WTC11 (cell line): ENCODE measurements at regions not wholly inside any gene's neighbourhood (a gene's known extent, or its start where the extent isn't known, plus 50 kb on each side); places are given as distances from the start of the nearest gene placed in this dataset.

Experiments used
- ATAC-seq: fragments of 200-7000 bp; cut with Tn5 transposase; 2 replicates; pipeline ENCODE4 v1.10.0; 2021; ENCODE audit warnings: mild to moderate bottlenecking, moderate library complexity
- CTCF ChIA-PET: fragments of 300-600 bp; sonication (Branson Sonifier 250); formaldehyde crosslinking; loops from one replicate; lab custom pipeline; 2021; ENCODE audit warnings: antibody characterized with exemption; lab: Charles Lee
- POLR2A ChIA-PET: fragments of 350-600 bp; sonication (Branson Sonifier 250); formaldehyde crosslinking; loops from one replicate; lab custom pipeline; 2021; ENCODE audit warnings: antibody characterized with exemption; lab: Charles Lee
- DNase-seq: peaks from one replicate; pipeline ENCODE4 v3.0.0; 2021; ENCODE audit warnings: low spot score
- H3K27ac Mint-ChIP-seq: 2 replicates; pipeline ENCODE4 v1.8.0; 2021; ENCODE audit warnings: mixed read lengths
- H3K27me3 Mint-ChIP-seq: 2 replicates; pipeline ENCODE4 v1.8.0; 2021; ENCODE audit warnings: low read depth, mild to moderate bottlenecking, moderate library complexity, mixed read lengths
- H3K36me3 Mint-ChIP-seq: 2 replicates; pipeline ENCODE4 v1.8.0; 2021; ENCODE audit warnings: mixed read lengths
- H3K4me1 Mint-ChIP-seq: 2 replicates; pipeline ENCODE4 v1.8.0; 2022; ENCODE audit warnings: mixed read lengths
- H3K4me3 Mint-ChIP-seq: 2 replicates; pipeline ENCODE4 v1.8.0; 2021; ENCODE audit warnings: mild to moderate bottlenecking, moderate library complexity, mixed read lengths
- H3K9me3 Mint-ChIP-seq: 2 replicates; pipeline ENCODE4 v1.8.0; 2021; ENCODE audit warnings: mixed read lengths
- ATF6 ChIP-seq: sonication (generic); formaldehyde crosslinking; IDR thresholded peaks from 2 replicates; pipeline ENCODE4 v1.8.1; 2023; ENCODE audit warnings: mild to moderate bottlenecking, missing genetic modification reagents
- CDX4 ChIP-seq: fragments of 250-450 bp; sonication (Bioruptor Pico); IDR thresholded peaks from 2 replicates; pipeline ENCODE4 v1.9.0; 2021; ENCODE audit warnings: moderate library complexity, mild to moderate bottlenecking, inconsistent platforms, borderline replicate concordance
- E2F5 ChIP-seq: sonication (generic); formaldehyde crosslinking; IDR thresholded peaks from 2 replicates; pipeline ENCODE4 v1.8.1; 2022; ENCODE audit warnings: mild to moderate bottlenecking, moderate library complexity, missing genetic modification reagents
- ELF4 ChIP-seq: sonication (generic); formaldehyde crosslinking; IDR thresholded peaks from 2 replicates; pipeline ENCODE4 v1.8.1; 2022; ENCODE audit warnings: low read depth, mild to moderate bottlenecking, moderate library complexity, missing genetic modification reagents
- GABPB1 ChIP-seq: sonication (generic); formaldehyde crosslinking; IDR thresholded peaks from 2 replicates; pipeline ENCODE4 v1.8.1; 2023; ENCODE audit warnings: mild to moderate bottlenecking, missing genetic modification reagents
- JUN ChIP-seq: sonication (generic); formaldehyde crosslinking; IDR thresholded peaks from 2 replicates; pipeline ENCODE4 v1.8.0; 2023; ENCODE audit warnings: mild to moderate bottlenecking, missing genetic modification reagents
- MXD4 ChIP-seq: fragments of 250-450 bp; sonication (Bioruptor Pico); IDR thresholded peaks from 2 replicates; pipeline ENCODE4 v1.8.0; 2021; ENCODE audit warnings: mild to moderate bottlenecking, moderate library complexity, borderline replicate concordance
- MYBL2 ChIP-seq: sonication (generic); formaldehyde crosslinking; IDR thresholded peaks from 2 replicates; pipeline ENCODE4 v1.8.1; 2023; ENCODE audit warnings: mild to moderate bottlenecking, moderate library complexity, missing genetic modification reagents
- NFYB ChIP-seq: sonication (generic); formaldehyde crosslinking; conservative IDR thresholded peaks from 2 replicates; pipeline ENCODE4 v1.8.0; 2022; ENCODE audit warnings: low read depth, missing genetic modification reagents
- NR2C2 ChIP-seq: sonication (generic); formaldehyde crosslinking; IDR thresholded peaks from 2 replicates; pipeline ENCODE4 v1.8.0; 2022; ENCODE audit warnings: mild to moderate bottlenecking, missing genetic modification reagents
- NR3C1 ChIP-seq: sonication (generic); formaldehyde crosslinking; conservative IDR thresholded peaks from 2 replicates; pipeline ENCODE4 v1.8.1; 2023; ENCODE audit warnings: low read depth, mild to moderate bottlenecking, missing genetic modification reagents
- OVOL2 ChIP-seq: fragments of 250-450 bp; sonication (Bioruptor Pico); IDR thresholded peaks from 2 replicates; pipeline ENCODE4 v1.9.0; 2021; ENCODE audit warnings: mild to moderate bottlenecking, borderline replicate concordance
- PREB ChIP-seq: sonication (generic); formaldehyde crosslinking; IDR thresholded peaks from 2 replicates; pipeline ENCODE4 v1.8.1; 2022; ENCODE audit warnings: mild to moderate bottlenecking, missing genetic modification reagents, moderate library complexity, borderline replicate concordance
- RELA ChIP-seq: sonication (generic); formaldehyde crosslinking; IDR thresholded peaks from 2 replicates; pipeline ENCODE4 v1.8.1; 2022; ENCODE audit warnings: missing genetic modification reagents, mild to moderate bottlenecking, borderline replicate concordance
- SMAD4 ChIP-seq: sonication (generic); formaldehyde crosslinking; IDR thresholded peaks from 2 replicates; pipeline ENCODE4 v1.8.0; 2022; ENCODE audit warnings: mild to moderate bottlenecking, missing genetic modification reagents
- ZNF232 ChIP-seq: sonication (generic); formaldehyde crosslinking; IDR thresholded peaks from 2 replicates; pipeline ENCODE4 v1.8.0; 2022; ENCODE audit warnings: mild to moderate bottlenecking, missing genetic modification reagents
- ZNF317 ChIP-seq: sonication (generic); formaldehyde crosslinking; IDR thresholded peaks from 2 replicates; pipeline ENCODE4 v1.8.1; 2023; ENCODE audit warnings: low read depth, mild to moderate bottlenecking, moderate library complexity, missing genetic modification reagents, borderline replicate concordance
- ZNF532 ChIP-seq: fragments of 250-450 bp; sonication (Bioruptor Pico); IDR thresholded peaks from 2 replicates; pipeline ENCODE4 v1.9.0; 2021; ENCODE audit warnings: mild to moderate bottlenecking, borderline replicate concordance

- no peak for TF ChIP-seq ELF4 (CRISPR knock-in tag)
Observed at GRCh38 chr18:78144669-78145068, 834.9 kb upstream of the SALL3 start (continued).

GRCh38 chr18:78145096-78145495, 834.5 kb upstream of the SALL3 start:
- DNase-seq (no peak), ATAC-seq (no peak)
- Mint-ChIP-seq H3K9me3 (peaks cover 43% of the 10 kb centered on the region), H3K27ac (no peak overlapping the region), H3K36me3 (peaks cover 30% of the 10 kb centered on the region), H3K4me1 (peaks cover 11% of the 10 kb centered on the region), H3K27me3 (peaks cover 10% of the 10 kb centered on the region), H3K4me3 (no peak overlapping the region)
- CTCF ChIA-PET = no interaction called here
- TF ChIP-seq JUN (CRISPR knock-in tag) (no peak), NR3C1 (CRISPR knock-in tag) (no peak), PREB (CRISPR knock-in tag) (no peak), ZNF232 (no peak), E2F5 (no peak), ATF6 (no peak), SMAD4 (CRISPR knock-in tag) (no peak), NFYB (no peak), CDX4 (CRISPR knock-in tag) (no peak), ZNF532 (CRISPR knock-in tag) (no peak), GABPB1 (CRISPR knock-in tag) (no peak), MYBL2 (no peak), NR2C2 (CRISPR knock-in tag) (no peak), RELA (CRISPR knock-in tag) (no peak), OVOL2 (no peak), ZNF317 (CRISPR knock-in tag) (no peak), MXD4 (CRISPR knock-in tag) (no peak)
- POLR2A ChIA-PET = no interaction called here
